HCT116 (cell line): ENCODE measurements at regions not wholly inside any gene's neighbourhood (a gene's known extent, or its start where the extent isn't known, plus 50 kb on each side); places are given as distances from the start of the nearest gene placed in this dataset.

Experiments
- ATAC-seq: fragments of 200-7000 bp; cut with Tn5 transposase; 2 replicates; pipeline ENCODE4 v1.9.1; 2020; ENCODE audit warnings: mild to moderate bottlenecking, moderate library complexity
- BruUV-seq: library from RNA; stranded (reverse); fragments of 400-500 nt; replicated peaks from 2 replicates; lab custom pipeline; 2021; lab: Mats Ljungman, UMichigan
- CTCF ChIA-PET: fragments of 300-600 bp; sonication (Branson Sonifier 250); formaldehyde crosslinking; loops from one replicate; lab custom pipeline; 2021; ENCODE audit warnings: antibody characterized with exemption; lab: Charles Lee
- POLR2A ChIA-PET: fragments of 300-600, 350-600 bp; sonication (Branson Sonifier 250); formaldehyde crosslinking; loops from one replicate; lab custom pipeline; 2021; ENCODE audit warnings: antibody characterized with exemption; lab: Charles Lee
- RAD21 ChIA-PET, 2 experiments: fragments of 300-600 bp; sonication (Branson Sonifier 250); formaldehyde crosslinking; loops; one replicate each; lab custom pipeline; 2023; ENCODE audit warnings: low total read pairs in 2 of 2; ENCODE audit not compliant: uncharacterized antibody in 2 of 2, unreplicated experiment in 2 of 2, low non-redundant PET in 1 of 2; lab: Charles Lee
- DNase-seq: peaks from one replicate; pipeline ENCODE4 v3.0.0-alpha.2; 2010; ENCODE audit warnings: low read depth, low spot score
- H2AFZ ChIP-seq: fragments of 200-600 bp; shearing (Covaris generic), sonication (generic); 2 replicates; pipeline ENCODE4 v1.6.1; 2017; ENCODE audit warnings: low read depth, mixed run types, mixed read lengths, antibody characterized with exemption, low read length; ENCODE audit not compliant: poor library complexity, severe bottlenecking
- H3K27ac ChIP-seq: 2 replicates; pipeline ENCODE4 v1.5.1; 2012; ENCODE audit warnings: low read depth, low read length
- H3K27me3 ChIP-seq: fragments of 200-600 bp; sonication (generic); 2 replicates; pipeline ENCODE4 v1.6.1; 2016; ENCODE audit warnings: mixed run types, low read length, mixed read lengths; ENCODE audit not compliant: insufficient read depth
- H3K36me3 ChIP-seq, 2 experiments: fragments of 200-500 bp in 1 of 2; fragments of 200-600 bp in 1 of 2; sonication (Bioruptor generic) in 1 of 2; sonication (generic) in 1 of 2; 2 replicates each; pipeline versions ENCODE4 v1.5.1 to v1.6.1; 2014 to 2016; ENCODE audit warnings: low read length in 2 of 2, inconsistent platforms in 1 of 2, mixed read lengths in 1 of 2, mixed run types in 1 of 2; ENCODE audit not compliant: insufficient read depth in 2 of 2, control insufficient read depth in 1 of 2
- H3K4me1 ChIP-seq, 2 experiments: fragments of 200-600 bp in 1 of 2; sonication (generic) in 1 of 2; 2 replicates each; pipeline versions ENCODE4 v1.5.1 to v1.6.1; 2012 to 2017; ENCODE audit warnings: low read length in 2 of 2, inconsistent platforms in 1 of 2, mild to moderate bottlenecking in 1 of 2, mixed read lengths in 1 of 2, mixed run types in 1 of 2, moderate library complexity in 1 of 2; ENCODE audit not compliant: insufficient read depth in 2 of 2, control insufficient read depth in 1 of 2
- H3K4me2 ChIP-seq: fragments of 200-600 bp; sonication (generic); 2 replicates; pipeline ENCODE4 v1.6.1; 2017; ENCODE audit warnings: mixed run types, low read length, mixed read lengths
- H3K4me3 ChIP-seq, 2 experiments: fragments of 200-600 bp in 1 of 2; sonication (generic) in 1 of 2; replicated peaks in 1 of 2; 2 replicates each; pipeline ENCODE4 v1.5.1; 2011 to 2016; ENCODE audit warnings: low read length in 2 of 2, control low read depth in 1 of 2, low read depth in 1 of 2, mild to moderate bottlenecking in 1 of 2, mixed read lengths in 1 of 2, mixed run types in 1 of 2
- H3K79me2 ChIP-seq: fragments of 200-600 bp; sonication (generic); 2 replicates; pipeline ENCODE4 v1.6.1; 2017; ENCODE audit warnings: mild to moderate bottlenecking, mixed run types, low read length, moderate library complexity, mixed read lengths; ENCODE audit not compliant: insufficient read depth
- H3K9ac ChIP-seq: fragments of 200-600 bp; sonication (generic); 2 replicates; pipeline ENCODE4 v1.6.1; 2016; ENCODE audit warnings: low read length, mixed read lengths
- H3K9me2 ChIP-seq: fragments of 200-600 bp; sonication (generic), shearing (Covaris generic); 2 replicates; pipeline ENCODE4 v1.6.1; 2017; ENCODE audit warnings: mixed run types, mild to moderate bottlenecking, moderate library complexity; ENCODE audit not compliant: insufficient read depth
- H3K9me3 ChIP-seq, 2 experiments: fragments of 200-500 bp in 1 of 2; fragments of 200-600 bp in 1 of 2; sonication (Bioruptor generic) in 1 of 2; sonication (generic) in 1 of 2; 2 replicates each; pipeline ENCODE4 v1.6.1; 2014 to 2017; ENCODE audit warnings: low read length in 2 of 2, mixed read lengths in 2 of 2, inconsistent platforms in 1 of 2, low read depth in 1 of 2, mild to moderate bottlenecking in 1 of 2, mixed run types in 1 of 2, moderate library complexity in 1 of 2; ENCODE audit not compliant: control insufficient read depth in 1 of 2, insufficient read depth in 1 of 2
- H4K20me1 ChIP-seq: fragments of 200-600 bp; sonication (generic), shearing (Covaris generic); 2 replicates; pipeline ENCODE4 v1.6.1; 2017; ENCODE audit warnings: mixed run types, mild to moderate bottlenecking, moderate library complexity; ENCODE audit not compliant: insufficient read depth
- CEBPB ChIP-seq: IDR thresholded peaks from 2 replicates; pipeline ENCODE4 v1.6.1; 2012; ENCODE audit warnings: low read depth
- EGR1 ChIP-seq: IDR thresholded peaks from 2 replicates; pipeline ENCODE4 v1.6.1; 2012; ENCODE audit warnings: low read depth
- ELF1 ChIP-seq: IDR thresholded peaks from 2 replicates; pipeline ENCODE4 v1.6.1; 2012; ENCODE audit warnings: low read depth, borderline replicate concordance
- EZH2 ChIP-seq: fragments of 200-600 bp; sonication (generic); IDR thresholded peaks from 2 replicates; pipeline ENCODE4 v1.6.1; 2017; ENCODE audit warnings: antibody characterized with exemption, mixed run types
- EZH2phosphoT487 ChIP-seq: fragments of 200-600 bp; IDR thresholded peaks from 2 replicates; pipeline ENCODE4 v1.6.1; 2018; ENCODE audit warnings: antibody characterized with exemption, borderline replicate concordance
- FOSL1 ChIP-seq: IDR thresholded peaks from 2 replicates; pipeline ENCODE4 v1.6.1; 2012; ENCODE audit warnings: low read depth
- POLR2A ChIP-seq: IDR thresholded peaks from 2 replicates; pipeline ENCODE4 v1.7.0; 2011; ENCODE audit warnings: borderline replicate concordance; ENCODE audit not compliant: insufficient read depth, insufficient read length; ENCODE audit errors: extremely low read depth
- POLR2AphosphoS5 ChIP-seq: IDR thresholded peaks from 2 replicates; pipeline ENCODE4 v1.6.1; 2011; ENCODE audit warnings: mild to moderate bottlenecking, low read depth, low read length, moderate library complexity
- REST ChIP-seq: IDR thresholded peaks from 2 replicates; pipeline ENCODE4 v1.6.1; 2012; ENCODE audit warnings: low read depth
- SIN3A ChIP-seq: IDR thresholded peaks from 2 replicates; pipeline ENCODE4 v1.6.1; 2012; ENCODE audit warnings: low read depth
- TCF7L2 ChIP-seq: IDR thresholded peaks from 2 replicates; pipeline ENCODE4 v1.7.0; 2011; ENCODE audit warnings: borderline replicate concordance, inconsistent platforms; ENCODE audit not compliant: insufficient read depth, insufficient read length; ENCODE audit errors: extremely low read depth
- ZFX ChIP-seq: fragments of 450-650 bp; IDR thresholded peaks from 2 replicates; pipeline ENCODE4 v1.6.1; 2017
- ZNF274 ChIP-seq: fragments of 200-500 bp; sonication (Bioruptor generic); IDR thresholded peaks from 2 replicates; pipeline ENCODE4 v1.6.1; 2014; ENCODE audit warnings: mild to moderate bottlenecking, low read depth, low read length, inconsistent platforms
- intact Hi-C: fragments of 100-400 bp; cut with micrococcal nuclease; formaldehyde crosslinking; loops from 2 replicates; pipeline ENCODE4 v1.10.0; 2022
- TF ChIP-seq, protein P1 (sequence below), 3 experiments: fragments of 200-600 bp in 1 of 3; sonication (generic) in 1 of 3; IDR thresholded peaks in 2 of 3; conservative IDR thresholded peaks in 1 of 3; 2 replicates each; pipeline ENCODE4 v1.5.1; 2012 to 2017; ENCODE audit warnings: low read depth in 2 of 3, low read length in 2 of 3, antibody characterized with exemption in 1 of 3, borderline replicate concordance in 1 of 3, control low read depth in 1 of 3, mild to moderate bottlenecking in 1 of 3, mixed read lengths in 1 of 3, mixed run types in 1 of 3, moderate library complexity in 1 of 3; ENCODE audit not compliant: insufficient read depth in 1 of 3
- TF ChIP-seq, protein P2 (sequence below): IDR thresholded peaks from 2 replicates; pipeline ENCODE4 v1.6.1; 2012

DNA sequence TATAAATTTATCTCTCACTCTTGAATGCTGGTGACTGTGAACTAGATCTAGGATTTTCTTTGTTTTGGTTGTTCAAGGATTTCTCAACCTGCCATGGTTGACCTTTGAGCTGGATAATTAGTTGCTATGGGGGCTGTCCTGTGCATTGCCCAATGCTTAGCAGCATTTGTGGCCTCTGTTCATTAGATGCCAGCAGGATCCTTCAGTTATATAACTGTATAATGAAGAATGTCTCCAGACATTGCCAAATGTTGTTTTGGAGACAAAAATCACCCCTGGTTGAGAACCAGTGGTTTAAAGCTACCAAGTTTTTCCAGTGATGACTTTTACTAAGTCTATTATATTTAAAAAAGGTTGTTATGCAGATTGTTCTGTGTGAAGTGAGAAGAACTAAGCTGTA lies 147.9 kb upstream of the STXBP6 start:
- ATAC-seq = no peak
- CTCF ChIA-PET = no interaction called here

More for the DNA sequence above, 147.9 kb upstream of the STXBP6 start:
- ChIA-PET RAD21 (no interaction called here), POLR2A (no interaction called here)
- Histone ChIP-seq H3K9me2 (no peaks in the 10 kb centered on the region), H3K4me1 (no peaks in the 10 kb centered on the region), H3K9ac (no peak overlapping the region), H3K27ac (no peak overlapping the region), H3K4me2 (no peak overlapping the region), H2AFZ (no peak overlapping the region), H3K36me3 (no peaks in the 10 kb centered on the region), H3K9me3 (peaks cover 9 to 23% of the 10 kb centered on the region in 2 experiments; a peak in 3 of 4 replicates), H4K20me1 (no peaks in the 10 kb centered on the region), H3K27me3 (no peaks in the 10 kb centered on the region), H3K79me2 (no peaks in the 10 kb centered on the region), H3K4me3 (no peak overlapping the region)
- no TSS peak for BruUV-seq
- DNase-seq = no peak
- intact Hi-C loops = no loop called here
- no peak for TF ChIP-seq ELF1
- no peak for TF ChIP-seq ZFX
- no peak for TF ChIP-seq REST
- TF ChIP-seq SIN3A = no peak
- no peak for TF ChIP-seq POLR2AphosphoS5
- TF ChIP-seq, protein P1, sequence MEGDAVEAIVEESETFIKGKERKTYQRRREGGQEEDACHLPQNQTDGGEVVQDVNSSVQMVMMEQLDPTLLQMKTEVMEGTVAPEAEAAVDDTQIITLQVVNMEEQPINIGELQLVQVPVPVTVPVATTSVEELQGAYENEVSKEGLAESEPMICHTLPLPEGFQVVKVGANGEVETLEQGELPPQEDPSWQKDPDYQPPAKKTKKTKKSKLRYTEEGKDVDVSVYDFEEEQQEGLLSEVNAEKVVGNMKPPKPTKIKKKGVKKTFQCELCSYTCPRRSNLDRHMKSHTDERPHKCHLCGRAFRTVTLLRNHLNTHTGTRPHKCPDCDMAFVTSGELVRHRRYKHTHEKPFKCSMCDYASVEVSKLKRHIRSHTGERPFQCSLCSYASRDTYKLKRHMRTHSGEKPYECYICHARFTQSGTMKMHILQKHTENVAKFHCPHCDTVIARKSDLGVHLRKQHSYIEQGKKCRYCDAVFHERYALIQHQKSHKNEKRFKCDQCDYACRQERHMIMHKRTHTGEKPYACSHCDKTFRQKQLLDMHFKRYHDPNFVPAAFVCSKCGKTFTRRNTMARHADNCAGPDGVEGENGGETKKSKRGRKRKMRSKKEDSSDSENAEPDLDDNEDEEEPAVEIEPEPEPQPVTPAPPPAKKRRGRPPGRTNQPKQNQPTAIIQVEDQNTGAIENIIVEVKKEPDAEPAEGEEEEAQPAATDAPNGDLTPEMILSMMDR (IDR thresholded peaks at IDR 0.05 in 2 of 3, conservative IDR thresholded peaks at IDR 0.05 in 1 of 3; ENCODE audit: borderline replicate concordance in 1 of 3, insufficient read depth in 1 of 3, low read depth in 2 of 3, low read length in 2 of 3) = no peak
- TF ChIP-seq CEBPB = no peak
- no peak for TF ChIP-seq EZH2phosphoT487
- TF ChIP-seq TCF7L2 = no peak
- TF ChIP-seq, protein P2, sequence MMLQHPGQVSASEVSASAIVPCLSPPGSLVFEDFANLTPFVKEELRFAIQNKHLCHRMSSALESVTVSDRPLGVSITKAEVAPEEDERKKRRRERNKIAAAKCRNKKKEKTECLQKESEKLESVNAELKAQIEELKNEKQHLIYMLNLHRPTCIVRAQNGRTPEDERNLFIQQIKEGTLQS = no peak
- no peak for TF ChIP-seq FOSL1
- TF ChIP-seq ZNF274 = no peak
- TF ChIP-seq POLR2A = no peak
- TF ChIP-seq EGR1 = no peak
- no peak for TF ChIP-seq EZH2
